GM21390 (cell line): ENCODE measurements at regions not wholly inside any gene's neighbourhood (a gene's known extent, or its start where the extent isn't known, plus 50 kb on each side); places are given as distances from the start of the nearest gene placed in this dataset.

Experiments used
- ATAC-seq: cut with Tn5 transposase; IDR thresholded peaks from one replicate; pipeline ENCODE4 v1.9.1; 2021; ENCODE audit not compliant: unreplicated experiment

- no peak for ATAC-seq
Observed at GRCh38 chr6:12577124-12577850, 139.3 kb upstream of the PHACTR1 start.

- ATAC-seq = no peak
Observed at GRCh38 chr6:12578097-12578496, 138.5 kb upstream of the PHACTR1 start.

- no peak for ATAC-seq
Observed at GRCh38 chr6:12578751-12579150, 137.8 kb upstream of the PHACTR1 start.

GRCh38 chr6:12580290-12580689, 136.3 kb upstream of the PHACTR1 start:
- no peak for ATAC-seq

GRCh38 chr6:12582421-12583110, 134.0 kb upstream of the PHACTR1 start:
- no peak for ATAC-seq

GRCh38 chr6:12584631-12585405, 131.7 kb upstream of the PHACTR1 start:
- ATAC-seq = no peak

- ATAC-seq = no peak
Observed at GRCh38 chr6:12585497-12585958, 131.0 kb upstream of the PHACTR1 start.

- no peak for ATAC-seq
Observed at GRCh38 chr6:12586721-12587480, 129.7 kb upstream of the PHACTR1 start.

- ATAC-seq = no peak
Observed at GRCh38 chr6:12590901-12591300, 125.7 kb upstream of the PHACTR1 start.

GRCh38 chr6:12592634-12593033, 123.9 kb upstream of the PHACTR1 start:
- no peak for ATAC-seq

- ATAC-seq = no peak
Observed at GRCh38 chr6:12593771-12594529, 122.6 kb upstream of the PHACTR1 start.

- peak; percentile 35 for ATAC-seq
Observed at GRCh38 chr6:12594530-12594893, 122.1 kb upstream of the PHACTR1 start.

GRCh38 chr6:12595161-12595811, 121.3 kb upstream of the PHACTR1 start:
- peak; percentile 69 for ATAC-seq

GRCh38 chr6:12596731-12597130, 119.8 kb upstream of the PHACTR1 start:
- no peak for ATAC-seq

GRCh38 chr6:12598919-12599318, 117.6 kb upstream of the PHACTR1 start:
- ATAC-seq = no peak

- no peak for ATAC-seq
Observed at GRCh38 chr6:12601881-12602280, 114.7 kb upstream of the PHACTR1 start.

- ATAC-seq = no peak
Observed at GRCh38 chr6:12602342-12602741, 114.2 kb upstream of the PHACTR1 start.

GRCh38 chr6:12602951-12603672, 113.5 kb upstream of the PHACTR1 start:
- no peak for ATAC-seq

GRCh38 chr6:12603673-12604049, 112.9 kb upstream of the PHACTR1 start:
- no peak for ATAC-seq
